ENCODE measurements at regions not wholly inside any gene's neighbourhood (a gene's known extent, or its start where the extent isn't known, plus 50 kb on each side); places are given as distances from the start of the nearest gene placed in this dataset.

GRCh38 chrY:19303136-19303535, 441.4 kb downstream of the KDM5D start:
- TF ChIP-seq CTCF (IDR thresholded peaks at IDR 0.05) (no peak), POLR2A (IDR thresholded peaks at IDR 0.05) (no peak)
